Neural progenitor cell (in vitro differentiated cells): ENCODE measurements at regions not wholly inside any gene's neighbourhood (a gene's known extent, or its start where the extent isn't known, plus 50 kb on each side); places are given as distances from the start of the nearest gene placed in this dataset.

Source experiments
- CTCF ChIP-seq: fragments of 200-600 bp; sonication (generic); IDR thresholded peaks from 2 replicates; pipeline ENCODE4 v1.5.1; 2017; ENCODE audit warnings: antibody characterized with exemption, mild to moderate bottlenecking
- EZH2phosphoT487 ChIP-seq: fragments of 200-600 bp; sonication (generic); IDR thresholded peaks from 2 replicates; pipeline ENCODE4 v1.6.1; 2017; ENCODE audit warnings: antibody characterized with exemption

- TF ChIP-seq CTCF, result no peak
- TF ChIP-seq EZH2phosphoT487, result no peak
Observed at GRCh38 chrX:4243759-4244158, 530.3 kb upstream of the PRKX start.
